ENCODE measurements at regions not wholly inside any gene's neighbourhood (a gene's known extent, or its start where the extent isn't known, plus 50 kb on each side); places are given as distances from the start of the nearest gene placed in this dataset.
"Not testable (repeated sequence)": the region's sequence is repeated elsewhere in the genome, so short reads cannot be mapped to it uniquely, and the experiment has no call there.

DNA sequence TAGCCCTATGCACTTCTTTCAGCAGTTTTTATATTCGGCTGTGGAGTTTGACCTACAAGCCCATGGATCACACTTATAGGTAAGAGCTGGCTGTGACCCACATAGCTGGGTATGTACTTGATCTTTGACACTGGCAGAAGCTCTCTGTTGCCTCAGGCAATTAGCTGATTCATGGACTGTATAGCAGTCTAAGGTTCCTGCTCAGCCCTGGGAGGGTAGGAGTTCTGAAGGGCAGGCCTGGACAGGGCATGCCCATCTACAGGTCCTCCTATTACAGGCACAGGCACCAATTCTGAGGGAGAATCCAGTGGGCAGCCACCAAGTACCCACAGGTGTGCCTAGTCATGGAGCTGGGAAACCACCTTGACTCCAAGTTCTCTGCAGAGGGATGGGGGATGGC is 301.8 kb upstream of the GALNT5 start:
- Histone ChIP-seq H3K36me3 (ENCODE audit: control insufficient read depth, insufficient read depth, low read length) (peaks cover 2% of the 10 kb centered on the region), H3K9me3 (ENCODE audit: control insufficient read depth, insufficient read depth, low read length) (peaks cover 7% of the 10 kb centered on the region), H3K9ac (ENCODE audit: low read depth, low read length) (no peak overlapping the region), H3K4me3 (ENCODE audit: low read depth, low read length) (no peak overlapping the region), H3K4me1 (ENCODE audit: control insufficient read depth, insufficient read depth, low read length) (no peaks in the 10 kb centered on the region), H3K27me3 (ENCODE audit: control insufficient read depth, insufficient read depth, low read length) (no peaks in the 10 kb centered on the region)

- peaks cover 2% of the 10 kb centered on the region for H3K36me3 ChIP-seq (ENCODE audit: control insufficient read depth, insufficient read depth, low read length)
- H3K9ac ChIP-seq (ENCODE audit: low read depth, low read length), result no peak overlapping the region
- H3K4me1 ChIP-seq (ENCODE audit: control insufficient read depth, insufficient read depth, low read length), result no peaks in the 10 kb centered on the region
- H3K9me3 ChIP-seq (ENCODE audit: control insufficient read depth, insufficient read depth, low read length), result peaks cover 7% of the 10 kb centered on the region
- H3K4me3 ChIP-seq (ENCODE audit: low read depth, low read length), result no peak overlapping the region
- no peaks in the 10 kb centered on the region for H3K27me3 ChIP-seq (ENCODE audit: control insufficient read depth, insufficient read depth, low read length)
Observed at GRCh38 chr2:156956161-156956560, 301.3 kb upstream of the GALNT5 start.

DNA sequence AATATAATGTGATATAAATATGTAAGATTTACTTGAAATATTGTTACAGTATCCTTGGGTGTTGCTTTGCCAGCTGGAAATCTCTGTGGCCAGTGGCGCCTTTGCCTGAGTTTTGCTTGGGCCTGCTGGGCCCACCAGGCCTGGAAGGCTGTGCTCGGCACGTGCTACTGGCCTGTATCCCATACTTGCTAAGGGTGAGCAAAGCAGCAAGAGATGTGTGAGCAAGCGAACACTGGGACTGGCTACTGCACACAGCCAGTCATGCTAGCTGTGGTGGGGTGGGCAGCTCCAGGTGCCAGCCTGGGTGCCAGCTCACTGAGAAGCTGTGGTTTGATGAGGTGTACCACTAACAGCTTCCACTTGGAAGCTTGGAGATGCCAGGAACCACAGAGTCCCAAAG is 299.1 kb upstream of the GALNT5 start:
- H3K27me3 ChIP-seq (ENCODE audit: control insufficient read depth, insufficient read depth, low read length), result no peaks in the 10 kb centered on the region
- peaks cover 2% of the 10 kb centered on the region for H3K36me3 ChIP-seq (ENCODE audit: control insufficient read depth, insufficient read depth, low read length)
- no peak overlapping the region for H3K4me3 ChIP-seq (ENCODE audit: low read depth, low read length)
- H3K4me1 ChIP-seq (ENCODE audit: control insufficient read depth, insufficient read depth, low read length), result no peaks in the 10 kb centered on the region
- no peak overlapping the region for H3K9ac ChIP-seq (ENCODE audit: low read depth, low read length)
- H3K9me3 ChIP-seq (ENCODE audit: control insufficient read depth, insufficient read depth, low read length), result peaks cover 7% of the 10 kb centered on the region

DNA sequence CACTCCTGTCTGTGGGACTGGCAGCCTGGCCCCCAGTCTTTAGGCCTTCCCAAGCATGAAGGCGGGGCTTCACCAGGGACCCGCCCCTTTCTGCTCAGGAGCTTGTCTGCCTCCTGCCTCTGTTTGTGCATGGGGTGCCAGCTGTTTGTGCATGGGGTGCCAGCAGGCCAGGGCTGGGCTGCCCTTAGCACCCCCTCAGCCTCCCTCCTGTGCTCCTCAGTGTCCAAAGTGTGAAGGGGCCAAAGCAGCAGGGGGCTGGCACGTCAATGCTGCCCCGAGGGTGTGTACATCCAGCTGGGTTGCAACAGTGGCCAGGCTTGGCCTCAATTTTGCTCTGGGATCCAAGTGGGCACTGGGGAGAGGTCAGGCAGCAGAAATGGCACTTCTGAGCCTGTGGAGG is 298.0 kb upstream of the GALNT5 start:
- Histone ChIP-seq H3K27me3 (ENCODE audit: control insufficient read depth, insufficient read depth, low read length) (no peaks in the 10 kb centered on the region), H3K9ac (ENCODE audit: low read depth, low read length) (no peak overlapping the region), H3K36me3 (ENCODE audit: control insufficient read depth, insufficient read depth, low read length) (peaks cover 2% of the 10 kb centered on the region), H3K9me3 (ENCODE audit: control insufficient read depth, insufficient read depth, low read length) (peaks cover 7% of the 10 kb centered on the region), H3K4me1 (ENCODE audit: control insufficient read depth, insufficient read depth, low read length) (no peaks in the 10 kb centered on the region), H3K4me3 (ENCODE audit: low read depth, low read length) (no peak overlapping the region)

DNA sequence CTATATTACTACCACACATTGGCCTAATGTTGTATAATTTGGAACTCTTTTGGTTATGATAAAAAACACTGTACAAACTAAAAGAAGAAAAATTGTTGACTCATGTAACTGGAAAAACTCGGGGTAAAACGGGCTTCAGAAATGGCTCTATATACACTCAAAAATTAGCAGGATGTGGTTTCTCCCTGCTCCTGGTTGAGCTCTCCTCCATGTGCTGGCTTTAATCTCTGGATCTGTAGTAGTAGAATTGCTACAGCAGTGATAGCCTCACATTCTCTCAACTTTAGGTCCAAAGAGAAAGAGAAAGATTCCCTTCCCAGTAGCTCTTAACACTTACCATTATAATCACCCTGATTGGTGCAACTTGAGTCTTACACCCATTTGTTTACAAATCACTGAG is 274.9 kb upstream of the GALNT5 start:
- no peaks in the 10 kb centered on the region for H3K27me3 ChIP-seq (ENCODE audit: control insufficient read depth, insufficient read depth, low read length)
- H3K9ac ChIP-seq (ENCODE audit: low read depth, low read length), result no peak overlapping the region
- no peaks in the 10 kb centered on the region for H3K9me3 ChIP-seq (ENCODE audit: control insufficient read depth, insufficient read depth, low read length)
- H3K4me1 ChIP-seq (ENCODE audit: control insufficient read depth, insufficient read depth, low read length), result no peaks in the 10 kb centered on the region
- no peak overlapping the region for H3K4me3 ChIP-seq (ENCODE audit: low read depth, low read length)
- H3K36me3 ChIP-seq (ENCODE audit: control insufficient read depth, insufficient read depth, low read length), result no peaks in the 10 kb centered on the region

DNA sequence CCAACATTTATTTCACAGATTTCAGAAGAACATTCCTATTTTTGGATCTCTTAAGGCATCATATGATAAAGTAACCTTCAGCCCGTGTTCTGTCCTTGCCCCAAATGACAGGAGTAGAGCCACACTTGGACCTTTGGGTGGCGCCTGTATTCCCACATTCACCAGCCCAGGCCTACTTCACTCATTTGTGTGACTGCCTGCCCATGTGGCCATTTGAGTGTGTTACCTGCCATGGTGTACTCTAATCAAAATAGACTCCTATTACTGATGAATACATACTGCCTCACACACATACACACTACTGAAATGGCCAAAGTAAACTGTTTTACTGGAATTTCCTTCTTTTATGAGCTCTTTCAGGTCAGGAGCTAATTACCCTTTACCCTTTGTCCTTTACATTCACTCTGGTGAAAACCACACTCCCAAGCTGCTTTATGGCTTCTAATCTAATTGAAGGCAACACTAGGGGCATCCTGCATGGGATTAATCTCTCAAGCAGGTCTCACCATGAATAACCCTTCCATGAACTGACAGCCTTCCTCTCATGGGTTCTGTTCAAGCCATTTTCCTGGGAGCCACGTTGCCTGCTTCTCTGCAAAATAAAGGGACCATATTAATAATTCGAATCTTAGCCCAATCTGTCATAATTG is 271.0 kb upstream of the GALNT5 start:
- H3K27me3 ChIP-seq (ENCODE audit: control insufficient read depth, insufficient read depth, low read length), result no peaks in the 10 kb centered on the region
- H3K4me3 ChIP-seq (ENCODE audit: low read depth, low read length), result no peak overlapping the region
- no peaks in the 10 kb centered on the region for H3K36me3 ChIP-seq (ENCODE audit: control insufficient read depth, insufficient read depth, low read length)
- H3K9ac ChIP-seq (ENCODE audit: low read depth, low read length), result no peak overlapping the region
- H3K9me3 ChIP-seq (ENCODE audit: control insufficient read depth, insufficient read depth, low read length), result no peaks in the 10 kb centered on the region
- H3K4me1 ChIP-seq (ENCODE audit: control insufficient read depth, insufficient read depth, low read length), result no peaks in the 10 kb centered on the region

DNA sequence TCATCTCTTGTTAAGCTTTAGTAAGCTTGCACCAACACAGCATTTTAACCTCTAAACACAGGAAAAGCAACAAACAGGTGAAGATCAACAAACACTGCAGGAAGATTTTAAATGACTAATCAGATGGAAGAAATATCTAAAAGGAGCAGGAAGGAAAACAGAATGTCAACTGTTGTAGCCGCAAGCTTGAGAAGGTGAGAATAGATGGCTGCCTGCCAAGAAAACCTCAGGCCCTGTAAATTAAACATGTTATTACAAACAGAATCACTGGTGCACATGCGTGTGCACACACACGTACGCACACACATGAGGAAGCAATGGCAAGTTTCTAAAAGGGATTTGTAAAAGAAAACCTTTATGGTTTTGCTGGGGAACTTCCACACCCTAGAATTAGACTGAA is 257.8 kb upstream of the GALNT5 start:
- Histone ChIP-seq H3K4me1 (ENCODE audit: control insufficient read depth, insufficient read depth, low read length) (no peaks in the 10 kb centered on the region), H3K9ac (ENCODE audit: low read depth, low read length) (no peak overlapping the region), H3K36me3 (ENCODE audit: control insufficient read depth, insufficient read depth, low read length) (no peaks in the 10 kb centered on the region), H3K4me3 (ENCODE audit: low read depth, low read length) (no peak overlapping the region), H3K9me3 (ENCODE audit: control insufficient read depth, insufficient read depth, low read length) (no peaks in the 10 kb centered on the region), H3K27me3 (ENCODE audit: control insufficient read depth, insufficient read depth, low read length) (no peaks in the 10 kb centered on the region)

DNA sequence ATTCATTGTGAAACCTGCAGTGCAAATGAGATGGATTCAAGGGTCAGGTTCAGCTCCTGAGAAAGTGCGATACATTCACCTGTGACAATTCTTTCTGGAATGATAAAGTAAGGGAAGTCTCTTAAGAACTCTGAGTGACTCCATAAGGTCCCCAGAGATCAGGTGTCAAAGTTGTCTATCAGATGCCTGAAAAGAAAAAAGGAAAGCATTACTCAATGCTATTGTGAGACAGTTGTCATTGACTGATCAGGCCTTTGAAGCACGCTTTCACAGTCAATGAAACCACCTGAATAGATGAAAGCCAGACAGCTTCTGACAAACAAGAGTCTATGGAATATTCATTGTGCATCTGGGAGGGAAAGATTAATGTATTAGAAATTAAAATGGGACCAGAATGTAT is 252.7 kb upstream of the GALNT5 start:
- Histone ChIP-seq H3K27me3 (ENCODE audit: control insufficient read depth, insufficient read depth, low read length) (no peaks in the 10 kb centered on the region), H3K9me3 (ENCODE audit: control insufficient read depth, insufficient read depth, low read length) (no peaks in the 10 kb centered on the region), H3K9ac (ENCODE audit: low read depth, low read length) (no peak overlapping the region), H3K4me3 (ENCODE audit: low read depth, low read length) (no peak overlapping the region), H3K4me1 (ENCODE audit: control insufficient read depth, insufficient read depth, low read length) (no peaks in the 10 kb centered on the region), H3K36me3 (ENCODE audit: control insufficient read depth, insufficient read depth, low read length) (no peaks in the 10 kb centered on the region)

- Histone ChIP-seq H3K36me3 (ENCODE audit: control insufficient read depth, insufficient read depth, low read length) (no peaks in the 10 kb centered on the region), H3K4me3 (ENCODE audit: low read depth, low read length) (no peak overlapping the region), H3K27me3 (ENCODE audit: control insufficient read depth, insufficient read depth, low read length) (no peaks in the 10 kb centered on the region), H3K4me1 (ENCODE audit: control insufficient read depth, insufficient read depth, low read length) (no peaks in the 10 kb centered on the region), H3K9me3 (ENCODE audit: control insufficient read depth, insufficient read depth, low read length) (no peaks in the 10 kb centered on the region), H3K9ac (ENCODE audit: low read depth, low read length) (no peak overlapping the region)
Observed at GRCh38 chr2:157015015-157015575, 242.4 kb upstream of the GALNT5 start.

DNA sequence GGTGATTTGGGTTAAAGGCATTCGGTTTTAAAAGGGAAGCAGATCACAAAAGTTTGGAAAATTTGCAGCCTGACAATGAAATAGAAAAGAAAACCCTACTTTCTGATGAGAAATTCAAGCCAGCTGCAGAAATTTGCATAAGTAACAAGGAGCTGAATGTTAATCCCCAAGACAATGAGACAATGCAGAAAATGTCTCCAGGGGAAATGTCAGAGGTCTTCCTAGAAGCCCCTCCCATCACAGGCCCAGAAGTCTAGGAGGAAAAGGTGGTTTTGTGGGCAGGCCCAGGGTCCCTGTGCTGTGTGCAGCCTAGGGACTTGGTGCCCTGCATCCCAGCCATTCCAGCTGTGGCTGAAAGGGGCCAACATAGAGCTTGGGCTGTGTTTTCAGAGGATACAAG is 234.2 kb upstream of the GALNT5 start:
- not testable (repeated sequence) for H3K9ac ChIP-seq (ENCODE audit: low read depth, low read length); H3K4me3 ChIP-seq (ENCODE audit: low read depth, low read length); H3K4me1 ChIP-seq (ENCODE audit: control insufficient read depth, insufficient read depth, low read length); H3K36me3 ChIP-seq (ENCODE audit: control insufficient read depth, insufficient read depth, low read length); H3K27me3 ChIP-seq (ENCODE audit: control insufficient read depth, insufficient read depth, low read length); H3K9me3 ChIP-seq (ENCODE audit: control insufficient read depth, insufficient read depth, low read length)

- Histone ChIP-seq H3K9me3 (ENCODE audit: control insufficient read depth, insufficient read depth, low read length) (no peaks in the 10 kb centered on the region), H3K27me3 (ENCODE audit: control insufficient read depth, insufficient read depth, low read length) (no peaks in the 10 kb centered on the region), H3K4me1 (ENCODE audit: control insufficient read depth, insufficient read depth, low read length) (no peaks in the 10 kb centered on the region), H3K36me3 (ENCODE audit: control insufficient read depth, insufficient read depth, low read length) (peaks cover 3% of the 10 kb centered on the region), H3K9ac (ENCODE audit: low read depth, low read length) (no peak overlapping the region), H3K4me3 (ENCODE audit: low read depth, low read length) (no peak overlapping the region)
Observed at GRCh38 chr2:157024129-157024528, 233.4 kb upstream of the GALNT5 start.

DNA sequence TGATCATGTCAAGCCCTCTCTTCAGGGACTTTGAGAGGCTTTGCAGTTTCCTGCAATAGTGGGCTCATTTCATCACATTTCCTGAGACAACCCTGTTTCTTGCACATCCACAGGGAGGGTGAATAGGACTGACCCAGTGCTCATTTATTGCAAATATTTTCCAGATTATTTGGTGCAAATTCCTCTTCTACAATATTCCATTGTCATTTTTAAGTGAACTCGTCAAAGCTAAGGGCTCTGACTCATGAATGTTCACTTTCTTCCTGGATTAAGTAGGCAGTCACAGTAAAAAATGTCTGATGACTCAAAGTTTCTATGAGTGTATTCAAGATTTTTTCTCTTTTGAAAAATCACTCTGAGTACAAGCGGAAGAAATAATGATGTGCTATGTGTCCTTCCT is 225.5 kb upstream of the GALNT5 start:
- Histone ChIP-seq H3K36me3 (ENCODE audit: control insufficient read depth, insufficient read depth, low read length) (no peaks in the 10 kb centered on the region), H3K4me3 (ENCODE audit: low read depth, low read length) (no peak overlapping the region), H3K27me3 (ENCODE audit: control insufficient read depth, insufficient read depth, low read length) (no peaks in the 10 kb centered on the region), H3K9ac (ENCODE audit: low read depth, low read length) (no peak overlapping the region), H3K9me3 (ENCODE audit: control insufficient read depth, insufficient read depth, low read length) (no peaks in the 10 kb centered on the region), H3K4me1 (ENCODE audit: control insufficient read depth, insufficient read depth, low read length) (no peaks in the 10 kb centered on the region)

Data from iPS-15b (cell line).